Type B pancreatic cell (in vitro differentiated cells): ENCODE measurements at regions not wholly inside any gene's neighbourhood (a gene's known extent, or its start where the extent isn't known, plus 50 kb on each side); places are given as distances from the start of the nearest gene placed in this dataset.
"Not testable (repeated sequence)": the region's sequence is repeated elsewhere in the genome, so short reads cannot be mapped to it uniquely, and the experiment has no call there.

ENCODE experiments used
- DNase-seq: peaks from one replicate; pipeline ENCODE4 v3.0.0; 2021; ENCODE audit warnings: mixed read lengths; ENCODE audit not compliant: unreplicated experiment; ENCODE audit errors: extremely low spot score
- H3K27ac Mint-ChIP-seq: 2 replicates; pipeline ENCODE4 v1.8.0; 2021; ENCODE audit warnings: mild to moderate bottlenecking, mixed read lengths
- H3K27me3 Mint-ChIP-seq: 2 replicates; pipeline ENCODE4 v1.8.0; 2021; ENCODE audit warnings: mixed read lengths
- H3K36me3 Mint-ChIP-seq: 2 replicates; pipeline ENCODE4 v1.8.0; 2021; ENCODE audit warnings: mixed read lengths
- H3K4me1 Mint-ChIP-seq: one replicate; pipeline ENCODE4 v1.8.0; 2021; ENCODE audit warnings: mixed read lengths; ENCODE audit not compliant: unreplicated experiment
- H3K4me3 Mint-ChIP-seq: 2 replicates; pipeline ENCODE4 v1.8.0; 2021; ENCODE audit warnings: mild to moderate bottlenecking, mixed read lengths
- H3K9me3 Mint-ChIP-seq: 2 replicates; pipeline ENCODE4 v1.8.0; 2021; ENCODE audit warnings: mixed read lengths
- CTCF ChIP-seq: fragments of 200-600 bp; sonication (generic); conservative IDR thresholded peaks from 2 replicates; pipeline ENCODE4 v1.5.0; 2021; ENCODE audit warnings: antibody characterized with exemption, mild to moderate bottlenecking

GRCh38 chr10:33484787-33485186, 150.3 kb upstream of the NRP1 start:
- no peaks in the 10 kb centered on the region for H3K27me3 Mint-ChIP-seq
- no peaks in the 10 kb centered on the region for H3K9me3 Mint-ChIP-seq
- no peaks in the 10 kb centered on the region for H3K36me3 Mint-ChIP-seq
- no peak overlapping the region for H3K4me3 Mint-ChIP-seq
- H3K27ac Mint-ChIP-seq, result no peak overlapping the region
- peaks cover 31% of the 10 kb centered on the region for H3K4me1 Mint-ChIP-seq
- no peak for DNase-seq
- TF ChIP-seq CTCF, result no peak

GRCh38 chr10:33483816-33484190, 149.3 kb upstream of the NRP1 start:
- no peak for TF ChIP-seq CTCF
- no peaks in the 10 kb centered on the region for H3K9me3 Mint-ChIP-seq
- no peak overlapping the region for H3K4me3 Mint-ChIP-seq
- DNase-seq, result no peak
- H3K27me3 Mint-ChIP-seq, result no peaks in the 10 kb centered on the region
- peaks cover 31% of the 10 kb centered on the region for H3K4me1 Mint-ChIP-seq
- no peaks in the 10 kb centered on the region for H3K36me3 Mint-ChIP-seq
- H3K27ac Mint-ChIP-seq, result no peak overlapping the region

- no peak overlapping the region for H3K4me3 Mint-ChIP-seq
- H3K9me3 Mint-ChIP-seq, result no peaks in the 10 kb centered on the region
- H3K36me3 Mint-ChIP-seq, result no peaks in the 10 kb centered on the region
- no peak for TF ChIP-seq CTCF
- no peak overlapping the region for H3K27ac Mint-ChIP-seq
- DNase-seq, result no peak
- H3K27me3 Mint-ChIP-seq, result no peaks in the 10 kb centered on the region
- peaks cover 37% of the 10 kb centered on the region for H3K4me1 Mint-ChIP-seq
Measured at GRCh38 chr10:33483124-33483815, 148.8 kb upstream of the NRP1 start.

GRCh38 chr10:33482486-33482885, 148.0 kb upstream of the NRP1 start:
- Mint-ChIP-seq H3K4me1 (peaks cover 45% of the 10 kb centered on the region), H3K4me3 (no peak overlapping the region), H3K36me3 (no peaks in the 10 kb centered on the region), H3K27ac (no peak overlapping the region), H3K9me3 (no peaks in the 10 kb centered on the region), H3K27me3 (no peaks in the 10 kb centered on the region)
- no peak for DNase-seq
- no peak for TF ChIP-seq CTCF

- Mint-ChIP-seq H3K27me3 (no peaks in the 10 kb centered on the region), H3K36me3 (no peaks in the 10 kb centered on the region), H3K4me1 (peaks cover 45% of the 10 kb centered on the region), H3K9me3 (no peaks in the 10 kb centered on the region), H3K4me3 (no peak overlapping the region), H3K27ac (no peak overlapping the region)
- DNase-seq, result no peak
- TF ChIP-seq CTCF, result no peak
Measured at GRCh38 chr10:33481184-33481583, 146.7 kb upstream of the NRP1 start.

- H3K36me3 Mint-ChIP-seq, H3K27ac Mint-ChIP-seq, H3K9me3 Mint-ChIP-seq, DNase-seq, H3K4me3 Mint-ChIP-seq, H3K27me3 Mint-ChIP-seq: not testable (repeated sequence)
- H3K4me1 Mint-ChIP-seq, result peaks cover 43% of the 10 kb centered on the region
Measured at GRCh38 chr10:33480417-33480816, 145.9 kb upstream of the NRP1 start.
